ENCODE measurements at regions not wholly inside any gene's neighbourhood (a gene's known extent, or its start where the extent isn't known, plus 50 kb on each side); places are given as distances from the start of the nearest gene placed in this dataset.
"Not testable (repeated sequence)": the region's sequence is repeated elsewhere in the genome, so short reads cannot be mapped to it uniquely, and the experiment has no call there.

GRCh38 chr3:195669310-195669709, 51.5 kb upstream of the MUC20 start:
- DNase-seq (ENCODE audit: low read depth in 2 of 2, low spot score in 1 of 2): not testable (repeated sequence)

GRCh38 chr3:195668131-195668766, 52.5 kb upstream of the MUC20 start:
- not testable (repeated sequence) for DNase-seq (ENCODE audit: low read depth in 2 of 2, low spot score in 1 of 2)

GRCh38 chr3:195665311-195665710, 55.5 kb upstream of the MUC20 start:
- not testable (repeated sequence) for DNase-seq (ENCODE audit: low read depth in 2 of 2, low spot score in 1 of 2)

- not testable (repeated sequence) for DNase-seq (ENCODE audit: low read depth in 2 of 2, low spot score in 1 of 2)
These were observed 56.6 kb upstream of the MUC20 start for GRCh38 chr3:195664131-195664530.

- DNase-seq (ENCODE audit: low read depth in 2 of 2, low spot score in 1 of 2): not testable (repeated sequence)
These were observed 61.6 kb upstream of the MUC20 start for GRCh38 chr3:195659136-195659533.

- DNase-seq (ENCODE audit: low read depth in 2 of 2, low spot score in 1 of 2): not testable (repeated sequence)
These were observed 62.2 kb upstream of the MUC20 start for GRCh38 chr3:195658381-195659135.

- DNase-seq (ENCODE audit: low read depth in 2 of 2, low spot score in 1 of 2): peak; percentile 57 to 78
These were observed 63.1 kb upstream of the MUC20 start for GRCh38 chr3:195657475-195658372.

- not testable (repeated sequence) for DNase-seq (ENCODE audit: low read depth in 2 of 2, low spot score in 1 of 2)
These were observed 64.7 kb upstream of the MUC20 start for GRCh38 chr3:195656091-195656490.

- DNase-seq (ENCODE audit: low read depth in 2 of 2, low spot score in 1 of 2): not testable (repeated sequence)
These were observed 66.0 kb upstream of the MUC20 start for GRCh38 chr3:195654746-195655145.

- DNase-seq (ENCODE audit: low read depth in 2 of 2, low spot score in 1 of 2): not testable (repeated sequence)
These were observed 66.6 kb upstream of the MUC20 start for GRCh38 chr3:195654138-195654537.

GRCh38 chr3:195653641-195654040, 67.1 kb upstream of the MUC20 start:
- not testable (repeated sequence) for DNase-seq (ENCODE audit: low read depth in 2 of 2, low spot score in 1 of 2)

GRCh38 chr3:195647912-195648702, 64.4 kb upstream of the APOD start:
- DNase-seq (ENCODE audit: low read depth in 2 of 2, low spot score in 1 of 2): not testable (repeated sequence)

GRCh38 chr3:195645872-195646271, 62.1 kb upstream of the APOD start:
- not testable (repeated sequence) for DNase-seq (ENCODE audit: low read depth in 2 of 2, low spot score in 1 of 2)

- not testable (repeated sequence) for DNase-seq (ENCODE audit: low read depth in 2 of 2, low spot score in 1 of 2)
These were observed 59.5 kb upstream of the APOD start for GRCh38 chr3:195643245-195643644.

GRCh38 chr3:195642311-195642710, 58.6 kb upstream of the APOD start:
- DNase-seq (ENCODE audit: low read depth in 2 of 2, low spot score in 1 of 2): not testable (repeated sequence)

- DNase-seq (ENCODE audit: low read depth in 2 of 2, low spot score in 1 of 2): not testable (repeated sequence)
These were observed 54.7 kb upstream of the APOD start for GRCh38 chr3:195638456-195638855.

GRCh38 chr3:195637473-195638233, 53.9 kb upstream of the APOD start:
- not testable (repeated sequence) for DNase-seq (ENCODE audit: low read depth in 2 of 2, low spot score in 1 of 2)

GRCh38 chr3:195637011-195637410, 53.3 kb upstream of the APOD start:
- DNase-seq (ENCODE audit: low read depth in 2 of 2, low spot score in 1 of 2): not testable (repeated sequence)

GRCh38 chr3:195635898-195636685, 52.4 kb upstream of the APOD start:
- not testable (repeated sequence) for DNase-seq (ENCODE audit: low read depth in 2 of 2, low spot score in 1 of 2)

All from stimulated activated CD8-positive, alpha-beta memory T cell treated with anti-CD3 and anti-CD28 coated beads, Interleukin-4, amount 100 ng/mL, for 4 hours (primary cell).